H9 (cell line): ENCODE measurements at regions not wholly inside any gene's neighbourhood (a gene's known extent, or its start where the extent isn't known, plus 50 kb on each side); places are given as distances from the start of the nearest gene placed in this dataset.
"Not testable (repeated sequence)": the region's sequence is repeated elsewhere in the genome, so short reads cannot be mapped to it uniquely, and the experiment has no call there.

Experiments used
- DNase-seq: peaks from one replicate; pipeline ENCODE4 v3.0.0-alpha.2; 2017
- H2AFZ ChIP-seq: one replicate; pipeline ENCODE4 v1.6.1; 2013; ENCODE audit warnings: mild to moderate bottlenecking, low read length, control low read depth, moderate library complexity
- H2AK5ac ChIP-seq: 2 replicates; pipeline ENCODE4 v1.6.1; 2013; ENCODE audit warnings: low read length, control low read depth, mixed read lengths; ENCODE audit not compliant: insufficient read length
- H2BK120ac ChIP-seq: one replicate; pipeline ENCODE4 v1.6.1; 2013; ENCODE audit warnings: low read depth, mild to moderate bottlenecking, low read length, control low read depth, inconsistent platforms; ENCODE audit not compliant: poor library complexity, severe bottlenecking
- H2BK12ac ChIP-seq: 2 replicates; pipeline ENCODE4 v1.6.1; 2013; ENCODE audit warnings: low read length, control low read depth, mixed read lengths, low read depth; ENCODE audit not compliant: insufficient read length
- H2BK15ac ChIP-seq: 2 replicates; pipeline ENCODE4 v1.6.1; 2013; ENCODE audit warnings: low read depth, low read length, control low read depth
- H2BK20ac ChIP-seq: one replicate; pipeline ENCODE4 v1.6.1; 2013; ENCODE audit warnings: low read depth, mild to moderate bottlenecking, low read length, control low read depth, inconsistent platforms; ENCODE audit not compliant: poor library complexity, severe bottlenecking
- H2BK5ac ChIP-seq: 2 replicates; pipeline ENCODE4 v1.6.1; 2013; ENCODE audit warnings: low read length, control low read depth, mixed read lengths; ENCODE audit not compliant: insufficient read length
- H3K14ac ChIP-seq: 2 replicates; pipeline ENCODE4 v1.6.1; 2013; ENCODE audit warnings: low read length, control low read depth; ENCODE audit not compliant: insufficient read depth
- H3K18ac ChIP-seq: 2 replicates; pipeline ENCODE4 v1.6.1; 2013; ENCODE audit warnings: low read depth, mild to moderate bottlenecking, mixed read lengths, low read length, control low read depth; ENCODE audit not compliant: insufficient read length
- H3K23ac ChIP-seq: 2 replicates; pipeline ENCODE4 v1.6.1; 2013; ENCODE audit warnings: low read length, control low read depth, mixed read lengths, low read depth; ENCODE audit not compliant: insufficient read length
- H3K23me2 ChIP-seq: 2 replicates; pipeline ENCODE4 v1.6.1; 2013; ENCODE audit warnings: low read depth, mild to moderate bottlenecking, mixed read lengths, low read length, control low read depth; ENCODE audit not compliant: insufficient read length, poor library complexity, severe bottlenecking
- H3K27ac ChIP-seq: 2 replicates; pipeline ENCODE4 v1.5.1; 2013; ENCODE audit warnings: low read length, control low read depth, mixed read lengths, low read depth; ENCODE audit not compliant: insufficient read length
- H3K27me3 ChIP-seq: 2 replicates; pipeline ENCODE4 v1.6.1; 2013; ENCODE audit warnings: low read length, control low read depth, inconsistent platforms; ENCODE audit not compliant: insufficient read depth
- H3K4ac ChIP-seq: 2 replicates; pipeline ENCODE4 v1.6.1; 2013; ENCODE audit warnings: low read depth, mild to moderate bottlenecking, control low read depth, inconsistent platforms, low read length, moderate library complexity
- H3K4me1 ChIP-seq: 2 replicates; pipeline ENCODE4 v1.6.1; 2013; ENCODE audit warnings: low read length, control low read depth, inconsistent platforms; ENCODE audit not compliant: insufficient read depth
- H3K4me2 ChIP-seq: 2 replicates; pipeline ENCODE4 v1.6.1; 2013; ENCODE audit warnings: low read length, control low read depth, mixed read lengths; ENCODE audit not compliant: insufficient read length, insufficient read depth
- H3K56ac ChIP-seq: 2 replicates; pipeline ENCODE4 v1.6.1; 2013; ENCODE audit warnings: low read depth, mild to moderate bottlenecking, mixed read lengths, low read length, control low read depth; ENCODE audit not compliant: insufficient read length
- H3K79me1 ChIP-seq: 2 replicates; pipeline ENCODE4 v1.6.1; 2013; ENCODE audit warnings: low read depth, mild to moderate bottlenecking, moderate library complexity, low read length, control low read depth, inconsistent platforms; ENCODE audit not compliant: insufficient read depth, poor library complexity, severe bottlenecking
- H3K79me2 ChIP-seq: 2 replicates; pipeline ENCODE4 v1.6.1; 2013; ENCODE audit warnings: low read length, control low read depth, inconsistent platforms; ENCODE audit not compliant: insufficient read depth
- H3K9ac ChIP-seq: 2 replicates; pipeline ENCODE4 v1.6.1; 2013; ENCODE audit warnings: low read length, control low read depth, mixed read lengths; ENCODE audit not compliant: insufficient read length; ENCODE audit errors: extremely low read depth
- H3K9me3 ChIP-seq: one replicate; pipeline ENCODE4 v1.6.1; 2013; ENCODE audit warnings: low read depth, low read length, inconsistent platforms; ENCODE audit not compliant: control insufficient read depth
- H3T11ph ChIP-seq: one replicate; pipeline ENCODE4 v1.6.1; 2013; ENCODE audit warnings: mild to moderate bottlenecking, low read length, control low read depth, inconsistent platforms
- H4K20me1 ChIP-seq: one replicate; pipeline ENCODE4 v1.6.1; 2013; ENCODE audit not compliant: control insufficient read depth, insufficient read length, insufficient read depth
- H4K5ac ChIP-seq: 2 replicates; pipeline ENCODE4 v1.6.1; 2013; ENCODE audit warnings: low read depth, mild to moderate bottlenecking, mixed read lengths, low read length, control low read depth; ENCODE audit not compliant: insufficient read length
- H4K8ac ChIP-seq: replicated peaks from 2 replicates; pipeline ENCODE4 v1.6.1; 2013; ENCODE audit warnings: low read length, control low read depth, mixed read lengths, low read depth; ENCODE audit not compliant: insufficient read length
- H4K91ac ChIP-seq: 2 replicates; pipeline ENCODE4 v1.6.1; 2013; ENCODE audit warnings: low read depth, mild to moderate bottlenecking, moderate library complexity, mixed read lengths, low read length, control low read depth; ENCODE audit not compliant: insufficient read length
- H3K27ac Mint-ChIP-seq, 3 experiments: 2 replicates in 2 of 3; 3 replicates in 1 of 3; pipeline ENCODE4 v1.8.0; 2020 to 2021; ENCODE audit warnings: mixed read lengths in 3 of 3, mild to moderate bottlenecking in 1 of 3, moderate library complexity in 1 of 3
- H3K27me3 Mint-ChIP-seq: 2 replicates; pipeline ENCODE4 v1.8.0; 2021; ENCODE audit warnings: low read depth, mild to moderate bottlenecking, moderate library complexity, mixed read lengths
- H3K36me3 Mint-ChIP-seq, 3 experiments: 2 replicates in 2 of 3; 3 replicates in 1 of 3; pipeline ENCODE4 v1.8.0; 2020 to 2021; ENCODE audit warnings: low read depth in 3 of 3, mixed read lengths in 3 of 3; ENCODE audit not compliant: insufficient read depth in 1 of 3
- H3K4me1 Mint-ChIP-seq, 2 experiments: 2 replicates each; pipeline ENCODE4 v1.8.0; 2020; ENCODE audit warnings: mixed read lengths in 2 of 2
- H3K4me3 Mint-ChIP-seq, 2 experiments: 2 replicates in 1 of 2; 3 replicates in 1 of 2; pipeline ENCODE4 v1.8.0; 2020 to 2021; ENCODE audit warnings: mild to moderate bottlenecking in 2 of 2, mixed read lengths in 2 of 2, moderate library complexity in 1 of 2
- H3K9me3 Mint-ChIP-seq, 2 experiments: 2 replicates in 1 of 2; 3 replicates in 1 of 2; pipeline ENCODE4 v1.8.0; 2020; ENCODE audit warnings: mild to moderate bottlenecking in 2 of 2, mixed read lengths in 2 of 2, moderate library complexity in 1 of 2
- WGBS: extraction: QIAGEN DNeasy Blood & Tissue Kit; methylation state at CpG from one replicate; pipeline ENCODE4 v1.1.7; 2013; ENCODE audit warnings: missing lambda C conversion rate, low lambda C conversion rate, mixed read lengths; ENCODE audit not compliant: insufficient read length; ENCODE audit errors: extremely low coverage; 5-methylcytosine and 5-hydroxymethylcytosine counted together

GRCh38 chr20:25771818-25772217 is 75.2 kb upstream of the ZNF337 start:
- not testable (repeated sequence) for H3K27me3 Mint-ChIP-seq, H4K8ac ChIP-seq, H3K4me1 ChIP-seq, H2BK12ac ChIP-seq, H3K9me3 ChIP-seq, H3K23me2 ChIP-seq, H3K4ac ChIP-seq, H3K4me2 ChIP-seq, H2BK120ac ChIP-seq, H3K9me3 Mint-ChIP-seq, H2BK5ac ChIP-seq, H3K56ac ChIP-seq, H2AK5ac ChIP-seq, H4K20me1 ChIP-seq, H3K4me3 Mint-ChIP-seq, H2BK15ac ChIP-seq, DNase-seq, H3K23ac ChIP-seq, H3K18ac ChIP-seq, H3K9ac ChIP-seq, H3K79me2 ChIP-seq, H3K36me3 Mint-ChIP-seq, H3K27ac Mint-ChIP-seq, H3T11ph ChIP-seq, H2BK20ac ChIP-seq, H3K79me1 ChIP-seq, H4K5ac ChIP-seq, H3K4me1 Mint-ChIP-seq, H4K91ac ChIP-seq, H3K27me3 ChIP-seq, H3K27ac ChIP-seq, H3K14ac ChIP-seq, H2AFZ ChIP-seq
- no CpG with 5 or more reads among the region's 1 CpG for WGBS
